ENCODE measurements at regions not wholly inside any gene's neighbourhood (a gene's known extent, or its start where the extent isn't known, plus 50 kb on each side); places are given as distances from the start of the nearest gene placed in this dataset.
A peak's percentile ranks its signal among the peaks of the same experiment; 100 is the strongest.

DNA sequence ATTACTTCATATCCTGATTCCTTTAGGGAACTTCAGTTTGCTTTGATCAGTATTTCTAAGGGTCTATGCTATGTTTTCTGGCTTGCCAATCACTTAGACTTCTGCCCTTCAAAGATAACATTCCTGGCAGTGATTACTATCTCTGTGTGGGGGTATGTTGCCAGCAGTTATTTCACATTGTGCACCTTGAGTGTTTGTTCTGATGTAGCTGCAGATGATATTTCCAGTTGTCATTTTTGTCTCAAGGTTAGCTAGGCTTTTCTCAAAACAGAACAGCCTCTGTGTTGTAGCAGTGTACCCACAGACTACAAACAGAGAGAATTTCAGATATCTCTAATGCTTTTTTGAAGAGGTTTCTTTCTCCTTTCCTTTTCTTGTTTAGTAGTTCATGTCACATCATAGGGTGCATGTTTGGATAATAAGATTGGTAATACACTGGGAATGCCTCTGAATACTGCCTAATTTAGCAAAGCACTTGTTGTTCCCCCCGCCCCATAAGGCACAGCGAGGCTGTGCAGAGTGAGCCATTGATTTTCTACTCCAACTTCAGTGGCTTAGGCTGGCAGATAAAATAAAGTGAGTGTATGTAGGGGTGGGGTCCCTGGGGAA is 134.7 kb upstream of the AGR3 start (continued):
- no peak for TF ChIP-seq MBNL3 (CRISPR knock-in tag; conservative IDR thresholded peaks at IDR 0.05)
- TF ChIP-seq NFATC3 (CRISPR knock-in tag; IDR thresholded peaks at IDR 0.05): no peak
- TF ChIP-seq ZNF709 (CRISPR knock-in tag; IDR thresholded peaks at IDR 0.05): no peak
- no peak for TF ChIP-seq ZFP82 (CRISPR knock-in tag; IDR thresholded peaks at IDR 0.05; ENCODE audit: borderline replicate concordance)
- TF ChIP-seq, protein P1, sequence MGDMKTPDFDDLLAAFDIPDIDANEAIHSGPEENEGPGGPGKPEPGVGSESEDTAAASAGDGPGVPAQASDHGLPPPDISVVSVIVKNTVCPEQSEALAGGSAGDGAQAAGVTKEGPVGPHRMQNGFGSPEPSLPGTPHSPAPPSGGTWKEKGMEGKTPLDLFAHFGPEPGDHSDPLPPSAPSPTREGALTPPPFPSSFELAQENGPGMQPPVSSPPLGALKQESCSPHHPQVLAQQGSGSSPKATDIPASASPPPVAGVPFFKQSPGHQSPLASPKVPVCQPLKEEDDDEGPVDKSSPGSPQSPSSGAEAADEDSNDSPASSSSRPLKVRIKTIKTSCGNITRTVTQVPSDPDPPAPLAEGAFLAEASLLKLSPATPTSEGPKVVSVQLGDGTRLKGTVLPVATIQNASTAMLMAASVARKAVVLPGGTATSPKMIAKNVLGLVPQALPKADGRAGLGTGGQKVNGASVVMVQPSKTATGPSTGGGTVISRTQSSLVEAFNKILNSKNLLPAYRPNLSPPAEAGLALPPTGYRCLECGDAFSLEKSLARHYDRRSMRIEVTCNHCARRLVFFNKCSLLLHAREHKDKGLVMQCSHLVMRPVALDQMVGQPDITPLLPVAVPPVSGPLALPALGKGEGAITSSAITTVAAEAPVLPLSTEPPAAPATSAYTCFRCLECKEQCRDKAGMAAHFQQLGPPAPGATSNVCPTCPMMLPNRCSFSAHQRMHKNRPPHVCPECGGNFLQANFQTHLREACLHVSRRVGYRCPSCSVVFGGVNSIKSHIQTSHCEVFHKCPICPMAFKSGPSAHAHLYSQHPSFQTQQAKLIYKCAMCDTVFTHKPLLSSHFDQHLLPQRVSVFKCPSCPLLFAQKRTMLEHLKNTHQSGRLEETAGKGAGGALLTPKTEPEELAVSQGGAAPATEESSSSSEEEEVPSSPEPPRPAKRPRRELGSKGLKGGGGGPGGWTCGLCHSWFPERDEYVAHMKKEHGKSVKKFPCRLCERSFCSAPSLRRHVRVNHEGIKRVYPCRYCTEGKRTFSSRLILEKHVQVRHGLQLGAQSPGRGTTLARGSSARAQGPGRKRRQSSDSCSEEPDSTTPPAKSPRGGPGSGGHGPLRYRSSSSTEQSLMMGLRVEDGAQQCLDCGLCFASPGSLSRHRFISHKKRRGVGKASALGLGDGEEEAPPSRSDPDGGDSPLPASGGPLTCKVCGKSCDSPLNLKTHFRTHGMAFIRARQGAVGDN (CRISPR knock-in tag; IDR thresholded peaks at IDR 0.05): no peak
- TF ChIP-seq, protein P2, sequence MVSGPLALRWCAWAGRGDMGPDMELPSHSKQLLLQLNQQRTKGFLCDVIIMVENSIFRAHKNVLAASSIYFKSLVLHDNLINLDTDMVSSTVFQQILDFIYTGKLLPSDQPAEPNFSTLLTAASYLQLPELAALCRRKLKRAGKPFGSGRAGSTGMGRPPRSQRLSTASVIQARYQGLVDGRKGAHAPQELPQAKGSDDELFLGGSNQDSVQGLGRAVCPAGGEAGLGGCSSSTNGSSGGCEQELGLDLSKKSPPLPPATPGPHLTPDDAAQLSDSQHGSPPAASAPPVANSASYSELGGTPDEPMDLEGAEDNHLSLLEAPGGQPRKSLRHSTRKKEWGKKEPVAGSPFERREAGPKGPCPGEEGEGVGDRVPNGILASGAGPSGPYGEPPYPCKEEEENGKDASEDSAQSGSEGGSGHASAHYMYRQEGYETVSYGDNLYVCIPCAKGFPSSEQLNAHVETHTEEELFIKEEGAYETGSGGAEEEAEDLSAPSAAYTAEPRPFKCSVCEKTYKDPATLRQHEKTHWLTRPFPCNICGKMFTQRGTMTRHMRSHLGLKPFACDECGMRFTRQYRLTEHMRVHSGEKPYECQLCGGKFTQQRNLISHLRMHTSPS (CRISPR knock-in tag; IDR thresholded peaks at IDR 0.05; ENCODE audit: low read depth): no peak
- TF ChIP-seq NONO (IDR thresholded peaks at IDR 0.05): no peak
- TF ChIP-seq NONO (CRISPR knock-in tag; conservative IDR thresholded peaks at IDR 0.05): no peak
- no peak for TF ChIP-seq ZNF484 (CRISPR knock-in tag; IDR thresholded peaks at IDR 0.05; ENCODE audit: borderline replicate concordance, low read depth)
- TF ChIP-seq ATM (IDR thresholded peaks at IDR 0.05; ENCODE audit: borderline replicate concordance): no peak
- TF ChIP-seq MLLT10 (CRISPR knock-in tag; IDR thresholded peaks at IDR 0.05): no peak
- TF ChIP-seq SOX5 (CRISPR knock-in tag; IDR thresholded peaks at IDR 0.05; ENCODE audit: borderline replicate concordance): peak; percentile 75
- no peak for TF ChIP-seq AGO2 (optimal IDR thresholded peaks at IDR 0.05; ENCODE audit: low read depth, low read length)
- no peak for TF ChIP-seq ZNF720 (CRISPR knock-in tag; IDR thresholded peaks at IDR 0.05)
- TF ChIP-seq, protein P3, sequence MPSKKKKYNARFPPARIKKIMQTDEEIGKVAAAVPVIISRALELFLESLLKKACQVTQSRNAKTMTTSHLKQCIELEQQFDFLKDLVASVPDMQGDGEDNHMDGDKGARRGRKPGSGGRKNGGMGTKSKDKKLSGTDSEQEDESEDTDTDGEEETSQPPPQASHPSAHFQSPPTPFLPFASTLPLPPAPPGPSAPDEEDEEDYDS (CRISPR knock-in tag; IDR thresholded peaks at IDR 0.05): no peak
- TF ChIP-seq, protein P4, sequence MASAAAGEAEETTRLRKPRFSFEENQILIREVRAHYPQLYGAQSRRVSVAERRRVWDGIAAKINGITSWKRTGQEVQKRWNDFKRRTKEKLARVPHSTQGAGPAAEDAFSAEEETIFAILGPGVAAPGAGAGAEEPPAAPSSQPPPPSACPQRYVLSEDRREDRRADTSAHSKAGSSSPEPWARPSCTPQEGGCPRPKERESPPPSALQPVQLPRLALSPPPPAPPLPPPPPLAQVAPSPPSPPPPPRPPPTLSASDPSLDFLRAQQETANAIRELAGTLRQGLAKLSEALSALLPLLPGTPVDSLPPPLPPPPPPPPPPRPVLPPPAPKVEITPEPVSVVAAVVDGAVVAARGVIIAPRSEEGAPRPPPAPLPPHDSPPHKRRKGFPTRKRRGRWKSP (CRISPR knock-in tag; IDR thresholded peaks at IDR 0.05): no peak
- no peak for TF ChIP-seq ZNF883 (CRISPR knock-in tag; IDR thresholded peaks at IDR 0.05; ENCODE audit: not compliant biosample characterization)
- TF ChIP-seq CREM (IDR thresholded peaks at IDR 0.05): peak; percentile 77
- no peak for TF ChIP-seq CREM (CRISPR knock-in tag; IDR thresholded peaks at IDR 0.05)
- TF ChIP-seq ZNF724P (CRISPR knock-in tag; IDR thresholded peaks at IDR 0.05; ENCODE audit: borderline replicate concordance): no peak
- TF ChIP-seq KAT7 (CRISPR knock-in tag; IDR thresholded peaks at IDR 0.05; ENCODE audit: borderline replicate concordance): no peak
- TF ChIP-seq KMT2A (CRISPR knock-in tag; IDR thresholded peaks at IDR 0.05): no peak
- no peak for TF ChIP-seq MBD4 (IDR thresholded peaks at IDR 0.05; ENCODE audit: borderline replicate concordance, low read length)
- no peak for TF ChIP-seq ZNF136 (CRISPR knock-in tag; IDR thresholded peaks at IDR 0.05; ENCODE audit: low read depth)
- no peak for TF ChIP-seq POLR2AphosphoS2 (IDR thresholded peaks at IDR 0.05; ENCODE audit: low read depth, low read length)

Measured in HepG2 (cell line).